NCI-H524 treated with DMSO at 0.1 percent for 48 hours (cell line): ENCODE measurements at regions not wholly inside any gene's neighbourhood (a gene's known extent, or its start where the extent isn't known, plus 50 kb on each side); places are given as distances from the start of the nearest gene placed in this dataset.
"Not testable (repeated sequence)": the region's sequence is repeated elsewhere in the genome, so short reads cannot be mapped to it uniquely, and the experiment has no call there.

Experiments
- DNase-seq: peaks from one replicate; lab custom pipeline; 2025; lab: John Stamatoyannopoulos, UW

DNA sequence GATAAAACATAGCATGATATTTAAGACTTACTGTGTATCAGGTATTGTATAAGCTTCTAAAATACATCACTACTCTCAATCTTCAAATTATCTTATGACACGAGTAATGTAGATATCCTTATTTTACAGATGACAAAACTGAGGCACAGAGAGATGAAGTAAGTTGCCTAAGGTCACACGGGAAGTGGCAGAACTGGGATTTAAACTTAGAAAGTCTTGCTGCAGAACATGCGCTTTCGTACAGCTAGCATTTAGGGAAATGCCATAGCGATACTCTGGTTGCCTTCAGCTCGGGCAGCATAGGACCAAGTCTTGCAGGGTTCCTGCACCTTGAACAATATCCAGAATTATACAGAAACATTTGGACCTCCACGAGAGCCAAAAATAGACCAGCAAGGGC lies 162.4 kb downstream of the BRMS1L start:
- no peak for DNase-seq

DNA sequence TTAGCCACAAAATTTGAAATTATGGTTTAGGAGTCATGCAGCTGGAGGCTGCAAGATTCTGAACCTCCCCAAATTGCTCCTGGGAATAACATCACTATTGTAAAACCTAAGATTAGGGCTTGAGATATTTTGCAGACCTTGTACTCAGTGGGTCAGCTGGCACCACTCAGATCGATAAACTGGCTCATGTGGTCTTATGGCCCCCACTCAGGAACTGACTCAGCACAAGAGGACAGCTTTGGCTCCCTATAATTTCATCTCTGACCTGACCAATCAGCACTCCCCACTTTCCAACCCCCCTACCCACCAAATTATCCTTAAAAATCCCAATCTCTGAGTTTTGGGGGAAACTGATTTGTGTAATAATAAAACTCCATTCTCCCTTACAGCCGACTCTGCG lies 161.6 kb downstream of the BRMS1L start:
- no peak for DNase-seq

- DNase-seq = no peak
Observed at GRCh38 chr14:35986219-35986573, 160.1 kb downstream of the BRMS1L start.

GRCh38 chr14:35985474-35986218 lies 159.5 kb downstream of the BRMS1L start:
- no peak for DNase-seq

DNA sequence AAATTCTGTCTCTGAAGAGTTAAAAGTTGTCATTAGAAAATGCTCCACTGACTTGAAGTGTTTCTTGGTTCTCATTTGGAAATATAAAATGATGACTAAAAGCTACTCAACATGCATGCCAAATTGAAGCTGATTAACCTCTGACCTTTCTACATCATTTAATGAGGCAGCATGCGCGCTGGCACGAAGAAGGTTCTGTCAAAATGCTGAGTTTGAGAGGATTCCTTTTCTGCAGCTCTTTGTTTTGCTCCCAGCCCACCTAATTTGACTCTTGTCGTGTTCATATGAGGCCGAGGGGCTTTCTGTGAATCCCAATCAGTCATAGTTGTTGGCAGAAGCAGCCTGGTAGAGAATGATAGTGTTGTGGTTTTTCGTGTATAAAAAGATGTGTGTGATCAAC lies 153.4 kb downstream of the BRMS1L start:
- no peak for DNase-seq

- no peak for DNase-seq
Observed at GRCh38 chr14:35978561-35978960, 152.4 kb downstream of the BRMS1L start.

DNA sequence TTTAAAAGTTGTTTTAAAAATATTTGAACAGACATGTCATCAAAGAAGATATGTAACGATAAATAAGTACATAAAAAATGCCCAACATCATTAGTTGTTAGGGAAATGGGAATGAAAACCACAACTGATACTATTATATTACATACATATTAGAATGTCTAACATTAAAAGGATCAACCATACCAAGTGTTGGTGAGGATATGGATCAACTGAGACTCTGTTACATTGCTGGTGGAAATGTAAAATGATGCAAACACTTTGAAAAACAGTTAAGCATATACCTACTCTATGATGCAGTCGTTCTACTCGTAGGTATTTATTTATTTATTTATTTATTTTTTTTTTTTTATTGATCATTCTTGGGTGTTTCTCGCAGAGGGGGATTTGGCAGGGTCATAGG lies 149.7 kb downstream of the BRMS1L start:
- no peak for DNase-seq

GRCh38 chr14:35973770-35974169 lies 147.6 kb downstream of the BRMS1L start:
- no peak for DNase-seq

GRCh38 chr14:35971965-35972630 lies 146.0 kb downstream of the BRMS1L start:
- DNase-seq = no peak

- no peak for DNase-seq
Observed at GRCh38 chr14:35969310-35969709, 143.2 kb downstream of the BRMS1L start.

- no peak for DNase-seq
Observed at GRCh38 chr14:35965400-35965799, 139.3 kb downstream of the BRMS1L start.

DNA sequence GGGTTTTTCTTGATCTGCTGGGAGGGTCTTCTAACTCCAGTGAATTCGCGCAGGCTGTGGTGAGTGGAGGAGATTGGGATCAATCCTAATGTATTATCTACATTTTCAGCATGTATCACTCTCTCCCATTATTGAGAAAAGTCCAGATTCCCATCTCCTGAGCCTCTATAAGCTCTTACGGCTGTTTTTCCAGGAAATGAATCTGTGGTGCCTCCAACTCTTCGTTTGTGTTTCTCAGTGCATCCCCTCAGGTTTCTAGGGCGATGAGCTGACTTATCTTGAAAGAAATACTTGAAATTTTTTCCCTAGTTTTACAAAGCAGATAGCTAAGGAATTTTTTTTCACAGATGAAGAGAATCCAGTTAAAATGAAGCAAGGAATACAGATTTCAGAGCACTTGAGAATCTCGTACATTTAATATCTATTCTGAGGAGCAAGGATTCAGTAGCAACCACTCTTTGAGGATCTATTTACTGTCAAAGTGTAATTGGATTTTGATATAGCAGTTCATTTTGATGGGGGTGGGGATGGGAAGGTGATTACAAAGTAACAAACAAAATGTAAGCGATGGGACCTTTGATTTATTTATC lies 138.7 kb downstream of the BRMS1L start:
- DNase-seq = no peak

GRCh38 chr14:35963209-35963608 lies 137.1 kb downstream of the BRMS1L start:
- DNase-seq = no peak

- DNase-seq = no peak
Observed at GRCh38 chr14:35961697-35962274, 135.6 kb downstream of the BRMS1L start.

- peak; percentile 32 for DNase-seq
Observed at GRCh38 chr14:35959835-35960234, 133.7 kb downstream of the BRMS1L start.

GRCh38 chr14:35958499-35958898 lies 132.4 kb downstream of the BRMS1L start:
- no peak for DNase-seq

- no peak for DNase-seq
Observed at GRCh38 chr14:35956376-35957085, 130.4 kb downstream of the BRMS1L start.

DNA sequence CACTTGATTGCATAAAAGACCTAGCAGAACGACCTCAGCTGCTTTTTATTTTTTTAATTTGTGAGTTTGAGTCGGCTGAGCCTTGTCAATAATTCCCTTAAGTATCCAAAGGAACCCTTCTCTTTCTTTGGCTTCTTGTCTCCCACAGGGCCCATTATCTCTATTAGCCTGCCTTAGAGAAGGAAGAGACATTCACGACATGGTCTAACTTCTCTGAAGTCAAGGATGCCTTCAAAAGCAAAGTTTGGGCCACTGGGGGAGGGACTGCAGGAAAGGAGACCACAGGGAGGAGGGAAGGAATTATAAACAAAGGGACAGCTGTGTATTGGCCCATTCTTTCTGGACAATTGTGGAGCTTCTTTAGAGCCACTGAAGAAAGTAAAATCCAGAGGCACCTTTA lies 126.4 kb downstream of the BRMS1L start:
- DNase-seq = no peak

DNA sequence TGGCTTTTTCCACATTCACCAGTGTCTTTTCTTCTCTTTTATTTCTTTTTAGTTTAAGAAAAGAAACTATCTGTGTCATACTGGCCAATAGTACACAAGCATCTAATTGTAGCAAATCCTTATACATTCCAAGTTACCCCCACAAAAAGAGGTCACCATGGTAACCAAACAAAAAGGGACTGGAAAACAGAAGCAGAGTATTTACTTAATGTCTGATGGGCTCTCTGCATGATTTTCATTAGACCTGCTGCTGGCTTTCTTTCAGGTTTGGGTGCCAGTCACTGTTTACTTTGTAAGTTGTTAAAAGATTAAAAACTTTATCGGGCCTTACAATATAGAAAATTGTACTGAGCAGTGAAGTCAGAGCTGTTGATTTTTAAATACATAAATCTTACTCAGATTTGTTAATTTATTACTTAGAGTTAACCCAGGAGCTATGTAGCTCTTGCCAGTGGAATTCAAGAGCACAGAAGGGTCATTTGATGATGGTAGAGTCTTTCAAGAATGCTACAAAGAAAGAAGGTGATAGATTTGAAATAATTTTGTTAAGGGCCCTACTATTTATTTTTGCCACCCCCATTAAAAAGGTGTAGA lies 123.9 kb downstream of the BRMS1L start:
- no peak for DNase-seq

DNA sequence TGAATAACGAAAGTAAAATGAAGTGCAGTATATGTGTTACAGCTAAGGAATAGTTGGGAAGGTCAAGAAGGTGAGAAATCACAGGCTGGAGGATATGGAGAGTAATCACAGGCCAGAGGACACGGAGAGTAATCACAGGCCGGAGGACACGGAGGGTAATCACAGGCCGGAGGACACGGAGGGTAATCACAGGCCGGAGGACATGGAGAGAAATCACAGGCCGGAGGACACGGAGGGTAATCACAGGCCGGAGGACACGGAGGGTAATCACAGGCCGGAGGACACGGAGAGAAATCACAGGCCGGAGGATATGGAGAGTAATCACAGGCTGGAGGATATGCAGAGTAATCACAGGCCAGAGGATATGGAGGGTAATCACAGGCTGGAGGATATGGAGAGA lies 121.8 kb downstream of the BRMS1L start:
- not testable (repeated sequence) for DNase-seq

DNA sequence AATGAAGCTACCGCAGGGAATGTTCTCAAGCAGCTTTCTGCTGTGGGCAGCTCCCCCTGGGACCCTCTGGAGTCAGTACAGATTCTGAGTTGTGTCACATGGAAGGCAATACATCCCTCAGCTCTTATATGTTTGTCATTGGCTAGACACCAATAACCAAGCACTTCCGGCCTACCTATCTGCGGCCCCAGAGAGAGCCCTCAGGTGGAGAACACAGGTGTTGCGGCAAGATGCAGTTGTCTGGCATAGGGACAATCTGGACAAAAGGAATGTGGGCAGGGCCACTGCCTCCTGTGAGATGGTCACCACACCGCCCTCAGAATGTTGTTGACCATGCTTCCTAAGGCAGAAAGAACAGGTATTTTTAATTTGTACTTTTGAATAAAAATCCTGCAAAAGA lies 118.7 kb downstream of the BRMS1L start:
- DNase-seq = peak; percentile 15

GRCh38 chr14:35940291-35940690 lies 114.2 kb downstream of the BRMS1L start:
- DNase-seq = no peak
